ENCODE measurements at regions not wholly inside any gene's neighbourhood (a gene's known extent, or its start where the extent isn't known, plus 50 kb on each side); places are given as distances from the start of the nearest gene placed in this dataset.
"Not testable (repeated sequence)": the region's sequence is repeated elsewhere in the genome, so short reads cannot be mapped to it uniquely, and the experiment has no call there.

GRCh38 chr4:189511581-189511980, 429.1 kb upstream of the FRG1 start:
- DNase-seq (ENCODE audit: low read depth): no peak

- DNase-seq (ENCODE audit: low read depth): no peak
Observed at GRCh38 chr4:189513421-189513820, 427.3 kb upstream of the FRG1 start.

- no peak for DNase-seq (ENCODE audit: low read depth)
Observed at GRCh38 chr4:189514209-189514608, 426.5 kb upstream of the FRG1 start.

- no peak for DNase-seq (ENCODE audit: low read depth)
Observed at GRCh38 chr4:189516902-189517301, 423.8 kb upstream of the FRG1 start.

GRCh38 chr4:189519186-189519585, 421.5 kb upstream of the FRG1 start:
- DNase-seq (ENCODE audit: low read depth): no peak

GRCh38 chr4:189525304-189525703, 415.4 kb upstream of the FRG1 start:
- no peak for DNase-seq (ENCODE audit: low read depth)

GRCh38 chr4:189530848-189531247, 409.8 kb upstream of the FRG1 start:
- no peak for DNase-seq (ENCODE audit: low read depth)

- no peak for DNase-seq (ENCODE audit: low read depth)
Observed at GRCh38 chr4:189533603-189534002, 407.1 kb upstream of the FRG1 start.

GRCh38 chr4:189547559-189547958, 393.1 kb upstream of the FRG1 start:
- DNase-seq (ENCODE audit: low read depth): no peak

- DNase-seq (ENCODE audit: low read depth): no peak
Observed at GRCh38 chr4:189548484-189549125, 392.1 kb upstream of the FRG1 start.

GRCh38 chr4:189551931-189552670, 388.6 kb upstream of the FRG1 start:
- not testable (repeated sequence) for DNase-seq (ENCODE audit: low read depth)

GRCh38 chr4:189560605-189561004, 380.1 kb upstream of the FRG1 start:
- not testable (repeated sequence) for DNase-seq (ENCODE audit: low read depth)

GRCh38 chr4:189563751-189564150, 376.9 kb upstream of the FRG1 start:
- not testable (repeated sequence) for DNase-seq (ENCODE audit: low read depth)

- DNase-seq (ENCODE audit: low read depth): not testable (repeated sequence)
Observed at GRCh38 chr4:189566271-189566670, 374.4 kb upstream of the FRG1 start.

- not testable (repeated sequence) for DNase-seq (ENCODE audit: low read depth)
Observed at GRCh38 chr4:189566900-189567299, 373.8 kb upstream of the FRG1 start.

GRCh38 chr4:189579645-189580044, 361.0 kb upstream of the FRG1 start:
- not testable (repeated sequence) for DNase-seq (ENCODE audit: low read depth)

GRCh38 chr4:189586908-189587632, 353.6 kb upstream of the FRG1 start:
- not testable (repeated sequence) for DNase-seq (ENCODE audit: low read depth)

GRCh38 chr4:189589201-189589600, 351.5 kb upstream of the FRG1 start:
- not testable (repeated sequence) for DNase-seq (ENCODE audit: low read depth)

GRCh38 chr4:189592890-189593289, 347.8 kb upstream of the FRG1 start:
- no peak for DNase-seq (ENCODE audit: low read depth)

GRCh38 chr4:189597341-189597740, 343.3 kb upstream of the FRG1 start:
- no peak for DNase-seq (ENCODE audit: low read depth)

GRCh38 chr4:189600264-189600663, 340.4 kb upstream of the FRG1 start:
- no peak for DNase-seq (ENCODE audit: low read depth)

- no peak for DNase-seq (ENCODE audit: low read depth)
Observed at GRCh38 chr4:189600718-189601435, 339.8 kb upstream of the FRG1 start.
